Loucy (cell line): ENCODE measurements at regions not wholly inside any gene's neighbourhood (a gene's known extent, or its start where the extent isn't known, plus 50 kb on each side); places are given as distances from the start of the nearest gene placed in this dataset.
"Not testable (repeated sequence)": the region's sequence is repeated elsewhere in the genome, so short reads cannot be mapped to it uniquely, and the experiment has no call there.

Source experiments
- H2AFZ ChIP-seq: fragments of 200-600 bp; sonication (generic); 2 replicates; pipeline ENCODE4 v1.6.0; 2016; ENCODE audit warnings: antibody characterized with exemption, mild to moderate bottlenecking, low read length, moderate library complexity
- H3F3A ChIP-seq: fragments of 200-600 bp; 2 replicates; pipeline ENCODE4 v1.6.0; 2016; ENCODE audit warnings: antibody characterized with exemption, low read depth, mild to moderate bottlenecking
- H3K27me3 ChIP-seq: fragments of 200-600 bp; sonication (generic); 2 replicates; pipeline ENCODE4 v1.6.1; 2014; ENCODE audit warnings: low read length, mild to moderate bottlenecking; ENCODE audit not compliant: insufficient read depth, poor library complexity, severe bottlenecking
- H3K36me3 ChIP-seq: fragments of 200-600 bp; sonication (generic); 2 replicates; pipeline ENCODE4 v1.6.1; 2016; ENCODE audit warnings: low read length; ENCODE audit not compliant: insufficient read depth
- H3K4me1 ChIP-seq: fragments of 200-600 bp; sonication (generic); 2 replicates; pipeline ENCODE4 v1.5.1; 2014; ENCODE audit warnings: low read length, mild to moderate bottlenecking; ENCODE audit not compliant: insufficient read depth, poor library complexity, severe bottlenecking
- H3K4me2 ChIP-seq: fragments of 200-600 bp; sonication (generic); 2 replicates; pipeline ENCODE4 v1.6.0; 2014; ENCODE audit warnings: antibody characterized with exemption, low read length, low read depth, mild to moderate bottlenecking; ENCODE audit not compliant: poor library complexity, severe bottlenecking
- H3K4me3 ChIP-seq: fragments of 200-600 bp; sonication (generic); 2 replicates; pipeline ENCODE4 v1.5.1; 2014; ENCODE audit warnings: low read length, mild to moderate bottlenecking, mixed read lengths; ENCODE audit not compliant: poor library complexity, severe bottlenecking
- H3K79me2 ChIP-seq: fragments of 200-600 bp; sonication (generic); 2 replicates; pipeline ENCODE4 v1.6.1; 2014; ENCODE audit warnings: low read length; ENCODE audit not compliant: insufficient read depth
- H3K9ac ChIP-seq: fragments of 200-600 bp; sonication (generic); 2 replicates; pipeline ENCODE4 v1.6.0; 2014; ENCODE audit warnings: mild to moderate bottlenecking, low read depth, low read length, moderate library complexity; ENCODE audit not compliant: poor library complexity, severe bottlenecking
- H3K9me2 ChIP-seq: fragments of 200-600 bp; sonication (generic); replicated peaks from 2 replicates; pipeline ENCODE4 v1.6.1; 2016; ENCODE audit warnings: low read depth, low read length, mixed read lengths
- H3K9me3 ChIP-seq: fragments of 200-600 bp; sonication (generic); 2 replicates; pipeline ENCODE4 v1.6.1; 2014; ENCODE audit warnings: mild to moderate bottlenecking, antibody characterized with exemption, low read length, low read depth; ENCODE audit not compliant: insufficient read depth
- H4K20me1 ChIP-seq: fragments of 200-600 bp; sonication (generic); 2 replicates; pipeline ENCODE4 v1.6.0; 2014; ENCODE audit warnings: antibody characterized with exemption, low read length, mild to moderate bottlenecking; ENCODE audit not compliant: insufficient read depth, poor library complexity, severe bottlenecking
- EZH2phosphoT487 ChIP-seq: fragments of 200-600 bp; IDR thresholded peaks from 2 replicates; pipeline ENCODE4 v1.6.1; 2018; ENCODE audit warnings: antibody characterized with exemption, mild to moderate bottlenecking, moderate library complexity, borderline replicate concordance
- TF ChIP-seq, protein P1 (sequence below): fragments of 200-600 bp; sonication (generic); conservative IDR thresholded peaks from 2 replicates; pipeline ENCODE4 v1.5.1; 2014; ENCODE audit warnings: mild to moderate bottlenecking, antibody characterized with exemption, low read length

DNA sequence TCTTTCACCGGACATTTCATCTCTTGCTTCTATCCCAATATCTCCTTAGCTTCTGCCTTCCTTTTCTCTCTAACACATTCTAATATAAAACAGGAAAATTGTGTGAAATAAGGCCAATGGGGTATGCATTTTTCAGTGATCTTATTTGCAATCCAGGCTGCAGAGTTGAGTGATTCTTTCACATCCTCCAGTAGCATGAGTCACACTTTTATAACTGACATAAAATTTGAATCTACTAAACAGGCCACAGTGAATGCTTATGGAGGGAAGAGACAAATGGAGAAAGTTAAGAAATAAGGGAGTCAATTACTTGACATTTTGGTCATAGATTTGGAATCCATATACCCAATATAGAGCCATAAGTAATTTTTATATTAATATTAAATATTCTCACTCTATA lies 1037.0 kb upstream of the SPRY2 start:
- Histone ChIP-seq H3K9me3 (no peaks in the 10 kb centered on the region), H3K4me1 (no peaks in the 10 kb centered on the region), H3F3A (no peaks in the 10 kb centered on the region), H3K4me3 (no peak overlapping the region), H3K9ac (no peak overlapping the region), H2AFZ (no peak overlapping the region), H3K4me2 (no peak overlapping the region), H3K9me2 (no peaks in the 10 kb centered on the region), H3K79me2 (no peaks in the 10 kb centered on the region), H3K27me3 (no peaks in the 10 kb centered on the region), H3K36me3 (no peaks in the 10 kb centered on the region), H4K20me1 (no peaks in the 10 kb centered on the region)
- TF ChIP-seq, protein P1, sequence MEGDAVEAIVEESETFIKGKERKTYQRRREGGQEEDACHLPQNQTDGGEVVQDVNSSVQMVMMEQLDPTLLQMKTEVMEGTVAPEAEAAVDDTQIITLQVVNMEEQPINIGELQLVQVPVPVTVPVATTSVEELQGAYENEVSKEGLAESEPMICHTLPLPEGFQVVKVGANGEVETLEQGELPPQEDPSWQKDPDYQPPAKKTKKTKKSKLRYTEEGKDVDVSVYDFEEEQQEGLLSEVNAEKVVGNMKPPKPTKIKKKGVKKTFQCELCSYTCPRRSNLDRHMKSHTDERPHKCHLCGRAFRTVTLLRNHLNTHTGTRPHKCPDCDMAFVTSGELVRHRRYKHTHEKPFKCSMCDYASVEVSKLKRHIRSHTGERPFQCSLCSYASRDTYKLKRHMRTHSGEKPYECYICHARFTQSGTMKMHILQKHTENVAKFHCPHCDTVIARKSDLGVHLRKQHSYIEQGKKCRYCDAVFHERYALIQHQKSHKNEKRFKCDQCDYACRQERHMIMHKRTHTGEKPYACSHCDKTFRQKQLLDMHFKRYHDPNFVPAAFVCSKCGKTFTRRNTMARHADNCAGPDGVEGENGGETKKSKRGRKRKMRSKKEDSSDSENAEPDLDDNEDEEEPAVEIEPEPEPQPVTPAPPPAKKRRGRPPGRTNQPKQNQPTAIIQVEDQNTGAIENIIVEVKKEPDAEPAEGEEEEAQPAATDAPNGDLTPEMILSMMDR: no peak
- no peak for TF ChIP-seq EZH2phosphoT487

DNA sequence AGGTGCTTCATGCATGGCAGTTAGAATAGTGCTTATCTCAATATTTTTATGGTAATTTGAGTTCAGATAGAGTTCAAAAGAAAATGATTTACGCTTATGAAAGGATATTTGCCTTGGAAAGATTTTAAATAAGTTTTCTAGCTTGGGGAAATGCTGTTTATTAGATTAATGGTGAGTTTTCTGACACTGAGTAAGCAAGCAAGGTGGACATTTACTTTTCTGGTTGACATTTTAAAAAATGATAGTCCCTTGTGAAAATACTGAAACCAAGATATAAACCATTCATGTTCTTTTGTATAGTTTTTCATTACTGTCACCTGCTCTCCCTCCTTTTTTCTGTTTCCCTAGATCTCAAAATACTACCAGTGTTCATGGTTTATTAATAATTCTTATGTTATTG lies 1034.8 kb upstream of the SPRY2 start:
- TF ChIP-seq, protein P1: no peak
- TF ChIP-seq EZH2phosphoT487: no peak
- H4K20me1 ChIP-seq: no peaks in the 10 kb centered on the region

DNA sequence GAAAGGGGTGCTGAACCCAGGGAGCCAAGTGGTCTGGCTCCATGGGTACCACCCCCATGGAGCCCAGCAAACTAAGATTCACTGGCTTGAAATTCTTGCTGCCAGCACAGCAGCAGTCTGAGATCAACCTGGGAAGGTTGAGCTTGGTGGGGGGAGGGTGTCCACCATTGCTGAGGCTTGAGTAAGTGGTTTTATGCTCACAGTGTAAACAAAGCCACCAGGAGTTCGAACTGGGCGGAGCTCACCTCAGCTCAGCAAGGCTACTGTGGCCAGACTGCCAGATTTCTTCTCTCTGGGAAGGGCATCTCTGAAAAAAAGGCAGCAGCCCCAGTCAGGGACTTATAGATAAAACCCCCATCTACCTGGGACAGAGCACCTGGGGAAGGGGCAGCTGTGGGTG lies 1021.8 kb upstream of the SPRY2 start:
- H3K9ac ChIP-seq, H3K9me2 ChIP-seq, H3K4me2 ChIP-seq, H3F3A ChIP-seq, H3K27me3 ChIP-seq, H3K9me3 ChIP-seq, H4K20me1 ChIP-seq, H3K4me3 ChIP-seq, H2AFZ ChIP-seq, H3K36me3 ChIP-seq, H3K79me2 ChIP-seq, H3K4me1 ChIP-seq: not testable (repeated sequence)

More for the DNA sequence above, 1034.8 kb upstream of the SPRY2 start:
- Histone ChIP-seq H3K79me2 (no peaks in the 10 kb centered on the region), H3K4me3 (no peak overlapping the region), H3K36me3 (no peaks in the 10 kb centered on the region), H2AFZ (no peak overlapping the region), H3K27me3 (no peaks in the 10 kb centered on the region), H3K4me1 (no peaks in the 10 kb centered on the region), H3K4me2 (no peak overlapping the region), H3K9ac (no peak overlapping the region), H3K9me2 (no peaks in the 10 kb centered on the region), H3F3A (no peaks in the 10 kb centered on the region), H3K9me3 (no peaks in the 10 kb centered on the region)

DNA sequence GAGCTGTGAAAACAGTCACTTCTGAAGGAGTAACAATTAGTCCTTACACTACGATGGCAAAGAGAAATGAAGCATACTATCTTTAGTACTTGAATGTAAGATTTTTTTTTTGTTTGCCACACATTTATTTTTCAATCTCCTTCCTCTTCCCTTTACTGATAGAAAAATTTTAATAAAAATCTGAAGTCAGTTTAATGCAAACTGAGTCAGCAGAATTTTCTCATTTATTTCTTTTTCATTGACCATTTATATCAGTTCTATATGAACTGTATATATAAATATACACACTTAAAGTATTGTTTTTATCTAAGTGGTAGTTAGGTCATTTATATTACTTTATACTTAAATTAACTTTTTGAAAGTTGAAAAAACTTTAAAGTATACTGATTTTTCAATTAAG lies 1009.1 kb upstream of the SPRY2 start:
- H4K20me1 ChIP-seq: no peaks in the 10 kb centered on the region
- no peaks in the 10 kb centered on the region for H3K36me3 ChIP-seq
- H3K9me2 ChIP-seq: no peaks in the 10 kb centered on the region
- H3F3A ChIP-seq: no peaks in the 10 kb centered on the region
- H3K4me3 ChIP-seq: no peak overlapping the region
- H3K27me3 ChIP-seq: no peaks in the 10 kb centered on the region
- no peak overlapping the region for H2AFZ ChIP-seq
- no peaks in the 10 kb centered on the region for H3K79me2 ChIP-seq
- H3K4me1 ChIP-seq: no peaks in the 10 kb centered on the region
- TF ChIP-seq, protein P1: no peak
- no peak for TF ChIP-seq EZH2phosphoT487
- no peak overlapping the region for H3K9ac ChIP-seq
- no peak overlapping the region for H3K4me2 ChIP-seq
- H3K9me3 ChIP-seq: no peaks in the 10 kb centered on the region

DNA sequence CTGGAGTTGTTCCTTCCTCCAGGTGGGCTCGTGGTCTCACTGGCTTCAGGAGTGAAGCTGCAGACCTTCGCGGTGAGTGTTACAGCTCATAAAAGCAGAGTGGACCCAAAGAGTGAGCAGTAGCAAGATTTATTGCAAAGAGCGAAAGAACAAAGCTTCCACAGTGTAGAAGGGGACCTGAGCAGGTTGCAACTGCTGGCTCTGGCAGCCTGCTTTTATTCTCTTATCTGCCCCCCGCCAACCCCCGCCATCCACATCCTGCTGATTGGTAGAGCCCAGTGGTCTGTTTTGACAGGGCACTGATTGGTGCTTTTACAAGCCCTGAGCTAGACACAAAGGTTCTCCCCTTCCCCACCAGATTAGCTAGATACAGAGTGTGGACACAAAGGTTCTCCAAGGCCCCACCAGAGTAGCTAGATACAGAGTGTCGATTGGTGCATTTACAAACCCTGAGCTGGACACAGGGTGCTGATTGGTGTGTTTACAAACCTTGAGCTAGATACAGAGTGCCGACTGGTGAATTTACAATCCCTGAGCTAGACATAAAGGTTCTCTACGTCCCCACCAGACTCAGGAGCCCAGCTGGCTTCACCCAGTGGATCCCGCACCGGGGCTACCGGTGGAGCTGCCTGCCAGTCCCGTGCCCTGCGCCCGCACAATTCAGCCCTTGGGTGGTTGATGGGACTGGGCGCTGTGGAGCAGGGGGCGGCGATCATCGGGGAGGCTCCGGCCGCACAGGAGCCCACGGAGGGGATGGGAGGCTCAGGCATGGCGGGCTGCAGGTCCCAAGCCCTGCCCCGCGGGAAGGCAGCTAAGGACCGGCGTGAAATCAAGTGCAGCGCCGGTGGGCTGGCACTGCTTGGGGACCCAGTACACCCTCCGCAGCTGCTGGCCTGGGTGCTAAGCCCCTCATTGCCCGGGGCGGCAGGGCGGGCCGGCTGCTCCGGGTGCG lies 999.5 kb upstream of the SPRY2 start:
- Histone ChIP-seq H2AFZ (peak overlapping the region; percentile 60; the same call in 1 of the 2 replicates), H3K79me2 (peaks cover 15% of the 10 kb centered on the region; the same call in 1 of the 2 replicates), H3K4me2 (peak overlapping the region; percentile 85), H3K4me3 (peak overlapping the region; percentile 77), H3K9ac (peak overlapping the region; percentile 78)
- not testable (repeated sequence) for H3K9me3 ChIP-seq, H3K9me2 ChIP-seq, H3F3A ChIP-seq, H4K20me1 ChIP-seq, H3K4me1 ChIP-seq, H3K27me3 ChIP-seq, H3K36me3 ChIP-seq
